Kidney (tissue), 13 donors: ENCODE measurements at regions not wholly inside any gene's neighbourhood (a gene's known extent, or its start where the extent isn't known, plus 50 kb on each side); places are given as distances from the start of the nearest gene placed in this dataset.

Experiments
- DNase-seq, 5 donors: peaks; one replicate each; pipeline ENCODE4 v3.0.0-alpha.2; 2013 to 2020
- FAIRE-seq: peaks from 2 replicates; lab custom pipeline; 2012; peaks lifted over from hg19 to GRCh38; lab: Jason Lieb, UNC
- H3K27ac ChIP-seq, 2 donors: one replicate each; pipeline ENCODE4 v1.7.0; 2013; ENCODE audit warnings: low read depth in 2 of 2, low read length in 2 of 2, inconsistent platforms in 1 of 2
- H3K27me3 ChIP-seq: one replicate; pipeline ENCODE4 v1.7.1; 2013; ENCODE audit warnings: low read length, inconsistent platforms; ENCODE audit not compliant: control insufficient read depth, insufficient read depth
- H3K36me3 ChIP-seq, 3 donors: one replicate each; pipeline versions ENCODE4 v1.7.0 to v1.7.1; 2013; ENCODE audit warnings: low read length in 3 of 3, control low read depth in 1 of 3, inconsistent platforms in 1 of 3; ENCODE audit not compliant: insufficient read depth in 3 of 3, control insufficient read depth in 2 of 3
- H3K4me1 ChIP-seq, 3 donors: one replicate each; pipeline versions ENCODE4 v1.7.0 to v1.7.1; 2013; ENCODE audit warnings: low read length in 3 of 3, inconsistent platforms in 1 of 3, low read depth in 1 of 3; ENCODE audit not compliant: control insufficient read depth in 2 of 3, insufficient read depth in 2 of 3
- H3K4me3 ChIP-seq, 3 donors: one replicate each; pipeline versions ENCODE4 v1.7.0 to v1.8.1; 2013; ENCODE audit warnings: low read length in 3 of 3, control low read depth in 1 of 3, inconsistent platforms in 1 of 3
- H3K9ac ChIP-seq, 3 donors: one replicate each; pipeline versions ENCODE4 v1.7.0 to v1.7.1; 2013; ENCODE audit warnings: low read length in 3 of 3, control low read depth in 1 of 3, inconsistent platforms in 1 of 3
- H3K9me3 ChIP-seq, 3 donors: one replicate each; pipeline versions ENCODE4 v1.7.0 to v1.7.1; 2013; ENCODE audit warnings: low read length in 3 of 3, control low read depth in 1 of 3, inconsistent platforms in 1 of 3; ENCODE audit not compliant: control insufficient read depth in 2 of 3, insufficient read depth in 1 of 3
- CTCF ChIP-seq: IDR thresholded peaks from 3 replicates; pipeline ENCODE4 v1.5.1; 2012; ENCODE audit warnings: mild to moderate bottlenecking, moderate library complexity, borderline replicate concordance; ENCODE audit not compliant: insufficient read depth; ENCODE audit errors: extremely low read depth
- intact Hi-C: fragments of 100-400 bp; cut with DNase I; formaldehyde crosslinking; loops from one replicate; pipeline ENCODE4 v1.11.1; 2022
- donor health status: control.
- donor health status: control.
- donor health status: control.
- donor health status: control.
- donor health status: control.
- donor health status: DM: yes; HTN: yes; CAD: no.
- donor health status: Normal renal cell carcinoma (clear cell type).

DNA sequence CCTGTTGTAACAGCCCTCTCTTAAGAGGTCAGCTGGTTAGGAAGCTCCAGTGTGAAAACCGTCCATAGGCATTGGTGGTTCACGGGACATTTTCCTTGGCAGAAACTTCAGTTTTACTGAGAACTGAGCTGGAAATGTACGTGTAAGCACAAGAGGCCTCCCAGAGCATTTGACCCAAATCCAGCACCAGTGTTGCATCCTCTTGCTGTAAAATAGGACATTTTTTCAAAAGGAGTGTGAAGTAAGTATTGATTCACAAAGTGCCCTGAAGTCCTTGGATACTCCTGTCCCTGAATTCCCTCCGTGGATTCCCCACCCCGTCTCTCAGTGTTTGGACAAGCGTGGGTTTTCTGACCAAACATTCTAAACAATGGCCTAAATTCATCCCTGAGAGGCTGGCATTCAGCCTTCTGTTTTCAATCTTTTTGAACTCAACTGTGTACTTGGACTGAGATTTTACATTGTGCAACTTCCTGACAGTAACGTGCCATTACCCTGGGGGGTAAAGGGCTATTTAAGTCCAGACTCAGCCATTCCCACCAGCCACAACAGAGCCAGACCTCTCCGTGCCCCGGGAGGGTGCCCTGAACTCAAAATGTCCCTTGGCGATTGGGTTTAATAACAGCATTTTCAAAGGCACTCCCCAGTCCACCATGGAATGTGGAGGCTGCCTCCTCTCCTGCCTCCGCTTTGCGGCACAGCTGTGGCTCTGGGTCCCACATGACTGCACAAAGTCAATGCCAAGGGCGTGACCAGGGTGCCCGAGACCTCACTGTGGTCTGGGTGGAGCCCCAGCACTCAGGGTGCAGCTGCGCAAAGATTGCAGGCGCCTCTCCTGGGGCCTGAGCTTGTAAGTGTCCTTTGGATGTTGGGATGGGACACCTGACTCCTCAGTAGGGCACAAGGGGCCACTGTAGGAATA lies 92.7 kb upstream of the AFDN start:
- no peak overlapping the region for H3K4me3 ChIP-seq
- DNase-seq, result peak in 3 of 5 donors; percentile 32 to 61 (median 36)
- H3K36me3 ChIP-seq, result no peaks in the 10 kb centered on the region
- no peaks in the 10 kb centered on the region for H3K9me3 ChIP-seq
- no peak for TF ChIP-seq CTCF
- H3K27ac ChIP-seq, result no peak overlapping the region
- intact Hi-C loops, result no loop called here
- FAIRE-seq, result no peak
- H3K4me1 ChIP-seq, result peaks cover 0 to 10% (median 4%) of the 10 kb centered on the region in 3 donors
- no peaks in the 10 kb centered on the region for H3K27me3 ChIP-seq
- H3K9ac ChIP-seq, result no peak overlapping the region

GRCh38 chr6:167734662-167735083 lies 92.0 kb upstream of the AFDN start:
- intact Hi-C loops, result no loop called here
- H3K9me3 ChIP-seq, result no peaks in the 10 kb centered on the region
- no peak overlapping the region for H3K4me3 ChIP-seq
- no peak for TF ChIP-seq CTCF
- FAIRE-seq (no peak), DNase-seq (peak in 1 of 5 donors; percentile 36)
- H3K36me3 ChIP-seq, result no peaks in the 10 kb centered on the region
- H3K4me1 ChIP-seq, result peaks cover 0 to 10% (median 4%) of the 10 kb centered on the region in 3 donors
- H3K27ac ChIP-seq, result no peak overlapping the region
- H3K27me3 ChIP-seq, result no peaks in the 10 kb centered on the region
- no peak overlapping the region for H3K9ac ChIP-seq

DNA sequence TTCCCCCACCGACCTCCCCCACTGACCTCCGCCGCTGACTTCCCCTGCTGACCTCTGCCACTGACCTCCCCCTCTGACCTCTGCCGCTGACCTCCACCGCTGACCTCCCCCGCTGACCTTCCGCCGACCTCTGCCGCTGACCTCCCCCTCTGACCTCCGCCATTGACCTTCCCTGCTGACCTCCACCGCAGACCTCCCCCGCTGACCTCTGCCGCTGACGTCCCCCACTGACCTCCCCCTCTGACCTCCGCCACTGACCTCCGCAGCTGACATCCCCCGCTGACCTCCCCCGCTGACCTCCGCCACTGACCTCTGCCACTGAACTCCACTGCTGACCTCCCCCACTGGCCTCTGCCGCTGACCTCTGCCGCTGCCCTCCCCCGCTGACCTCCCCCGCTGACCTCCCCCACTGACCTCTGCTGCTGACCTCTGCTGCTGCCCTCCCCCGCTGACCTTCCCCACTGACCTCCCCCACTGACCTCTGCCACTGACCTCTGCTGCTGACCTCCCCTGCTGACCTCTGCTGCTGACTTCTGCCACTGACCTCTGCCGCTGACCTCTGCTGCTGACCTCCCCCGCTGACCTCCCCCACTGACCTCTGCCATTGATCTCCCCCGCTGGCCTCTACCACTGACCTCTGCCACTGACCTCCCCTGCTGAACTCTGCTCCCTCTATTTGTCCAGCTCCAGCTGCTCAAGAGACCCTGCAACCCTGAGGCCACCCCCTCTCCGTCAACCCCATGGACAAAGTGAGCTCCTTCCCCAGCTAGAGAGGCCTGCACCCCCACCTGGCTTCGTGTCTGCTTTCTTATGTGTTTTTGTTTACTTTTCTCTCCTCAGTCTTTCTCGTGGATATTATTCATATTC lies 91.4 kb upstream of the AFDN start:
- H3K4me3 ChIP-seq, result no peak overlapping the region
- intact Hi-C loops, result no loop called here
- no peak for FAIRE-seq
- no peak for TF ChIP-seq CTCF
- H3K9ac ChIP-seq, result no peak overlapping the region
- H3K27me3 ChIP-seq, result no peaks in the 10 kb centered on the region
- H3K27ac ChIP-seq, result no peak overlapping the region
- H3K9me3 ChIP-seq, result no peaks in the 10 kb centered on the region
- peaks cover 0 to 10% (median 4%) of the 10 kb centered on the region in 3 donors for H3K4me1 ChIP-seq
- DNase-seq, result peak in 1 of 5 donors; percentile 40
- H3K36me3 ChIP-seq, result no peaks in the 10 kb centered on the region
